Cerebellar nuclear complex (tissue), 1 donor: ENCODE measurements at regions not wholly inside any gene's neighbourhood (a gene's known extent, or its start where the extent isn't known, plus 50 kb on each side); places are given as distances from the start of the nearest gene placed in this dataset.

Source experiments
- DNase-seq, 2 experiments: peaks; one replicate each; lab custom pipeline; 2025; lab: John Stamatoyannopoulos, UW

- DNase-seq = no peak
Measured at GRCh38 chr3:87332789-87333188, 56.4 kb upstream of the POU1F1 start.

- no peak for DNase-seq
Measured at GRCh38 chr3:87329065-87329464, 52.7 kb upstream of the POU1F1 start.
